ENCODE measurements at regions not wholly inside any gene's neighbourhood (a gene's known extent, or its start where the extent isn't known, plus 50 kb on each side); places are given as distances from the start of the nearest gene placed in this dataset.

DNA sequence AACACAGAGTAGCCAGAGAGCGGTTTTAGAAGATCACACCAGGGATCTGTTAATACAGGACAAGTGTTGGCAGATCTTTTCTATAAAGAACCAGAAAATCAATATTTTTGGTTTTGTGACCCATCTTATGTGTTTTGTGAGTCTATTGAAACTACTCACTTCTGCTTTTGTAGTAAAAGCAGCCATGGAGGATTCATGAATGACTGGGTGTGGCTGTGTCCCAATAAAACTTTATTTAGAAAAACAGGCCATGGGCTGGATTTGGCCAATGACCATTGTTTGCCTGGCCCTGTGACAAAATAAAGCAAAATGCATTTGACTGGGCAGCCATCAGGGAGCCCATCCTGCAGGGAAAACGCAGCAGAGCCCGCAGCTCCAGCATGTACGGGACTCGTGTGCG, 99.9 kb upstream of the ADRA2C start:
- TF ChIP-seq EZH2phosphoT487 (IDR thresholded peaks at IDR 0.05) (no peak), CTCF (IDR thresholded peaks at IDR 0.05) (no peak)
